ENCODE measurements at regions not wholly inside any gene's neighbourhood (a gene's known extent, or its start where the extent isn't known, plus 50 kb on each side); places are given as distances from the start of the nearest gene placed in this dataset.

DNA sequence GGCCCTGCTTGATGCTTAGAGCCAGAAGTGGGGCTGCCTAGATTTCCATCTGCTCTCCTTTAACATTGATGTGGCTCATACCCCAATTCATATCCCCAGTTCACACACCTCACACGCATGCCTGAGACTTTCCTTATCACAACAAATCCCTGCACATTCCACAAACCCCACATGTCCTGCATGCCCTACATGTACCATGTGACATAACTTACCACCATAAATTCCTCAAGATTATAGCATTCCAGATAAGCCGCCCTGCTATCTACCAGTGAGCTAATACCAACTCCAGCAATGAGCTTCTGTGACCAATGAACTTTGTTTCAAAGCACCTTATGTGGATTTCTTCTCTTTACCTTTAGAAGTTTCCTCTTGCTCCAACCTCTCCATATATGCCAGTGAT is 104.7 kb upstream of the RAB11FIP2 start:
- FAIRE-seq (no peak), DNase-seq (ENCODE audit: low read depth) (no peak)
- Histone ChIP-seq H3K79me2 (ENCODE audit: insufficient read depth, low read length) (no peaks in the 10 kb centered on the region), H3K4me1 (ENCODE audit: insufficient read depth, low read length) (no peaks in the 10 kb centered on the region), H3K4me2 (ENCODE audit: low read length) (no peak overlapping the region), H3K36me3 (ENCODE audit: insufficient read depth, low read length) (no peaks in the 10 kb centered on the region), H3K27me3 (ENCODE audit: insufficient read depth, low read length) (no peaks in the 10 kb centered on the region), H2AFZ (ENCODE audit: low read depth, low read length) (no peak overlapping the region), H3K9me3 (ENCODE audit: insufficient read depth, low read depth, low read length) (no peaks in the 10 kb centered on the region), H3K9ac (ENCODE audit: low read length) (no peak overlapping the region), H4K20me1 (ENCODE audit: insufficient read depth, low read length) (no peaks in the 10 kb centered on the region), H3K4me3 (ENCODE audit: insufficient read depth, low read depth, low read length) (no peak overlapping the region), H3K27ac (ENCODE audit: low read depth, low read length) (no peak overlapping the region)
- peaks cover 3% of the 10 kb centered on the region for H3K9me3 Mint-ChIP-seq (ENCODE audit: unreplicated experiment)
- TF ChIP-seq, protein P1, sequence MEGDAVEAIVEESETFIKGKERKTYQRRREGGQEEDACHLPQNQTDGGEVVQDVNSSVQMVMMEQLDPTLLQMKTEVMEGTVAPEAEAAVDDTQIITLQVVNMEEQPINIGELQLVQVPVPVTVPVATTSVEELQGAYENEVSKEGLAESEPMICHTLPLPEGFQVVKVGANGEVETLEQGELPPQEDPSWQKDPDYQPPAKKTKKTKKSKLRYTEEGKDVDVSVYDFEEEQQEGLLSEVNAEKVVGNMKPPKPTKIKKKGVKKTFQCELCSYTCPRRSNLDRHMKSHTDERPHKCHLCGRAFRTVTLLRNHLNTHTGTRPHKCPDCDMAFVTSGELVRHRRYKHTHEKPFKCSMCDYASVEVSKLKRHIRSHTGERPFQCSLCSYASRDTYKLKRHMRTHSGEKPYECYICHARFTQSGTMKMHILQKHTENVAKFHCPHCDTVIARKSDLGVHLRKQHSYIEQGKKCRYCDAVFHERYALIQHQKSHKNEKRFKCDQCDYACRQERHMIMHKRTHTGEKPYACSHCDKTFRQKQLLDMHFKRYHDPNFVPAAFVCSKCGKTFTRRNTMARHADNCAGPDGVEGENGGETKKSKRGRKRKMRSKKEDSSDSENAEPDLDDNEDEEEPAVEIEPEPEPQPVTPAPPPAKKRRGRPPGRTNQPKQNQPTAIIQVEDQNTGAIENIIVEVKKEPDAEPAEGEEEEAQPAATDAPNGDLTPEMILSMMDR (IDR thresholded peaks at IDR 0.05; ENCODE audit: insufficient read depth, low read depth, low read length): no peak
- TF ChIP-seq EZH2 (IDR thresholded peaks at IDR 0.05; ENCODE audit: insufficient read depth, low read length): no peak
- H3K4me3 Mint-ChIP-seq (ENCODE audit: unreplicated experiment): no peak overlapping the region
- H3K27ac Mint-ChIP-seq (ENCODE audit: unreplicated experiment): no peak overlapping the region
- H3K4me1 Mint-ChIP-seq (ENCODE audit: low read depth, unreplicated experiment): no peaks in the 10 kb centered on the region
- H3K36me3 Mint-ChIP-seq (ENCODE audit: low read depth, unreplicated experiment): no peaks in the 10 kb centered on the region
- no peaks in the 10 kb centered on the region for H3K27me3 Mint-ChIP-seq (ENCODE audit: low read depth, unreplicated experiment)

DNA sequence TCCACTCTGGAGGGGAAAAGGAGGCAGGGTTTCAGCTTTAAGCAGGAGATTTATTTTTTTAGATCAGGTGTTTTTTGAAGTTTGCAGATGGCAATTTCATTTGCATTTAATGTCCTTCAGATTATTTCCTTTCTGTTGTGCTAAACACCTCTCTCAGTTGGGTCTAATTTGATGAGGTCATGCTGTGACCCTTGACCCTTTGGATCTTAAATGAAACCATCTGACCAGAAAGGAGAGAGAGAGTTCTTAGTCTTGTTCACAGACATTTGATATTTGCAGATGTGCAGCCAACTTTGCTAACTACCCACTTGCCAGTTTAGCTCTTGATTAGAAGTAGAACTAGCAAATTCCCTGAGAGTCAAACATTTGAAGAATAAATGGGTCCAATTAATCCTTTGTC is 101.5 kb upstream of the RAB11FIP2 start:
- Mint-ChIP-seq H3K27me3 (ENCODE audit: low read depth, unreplicated experiment) (no peaks in the 10 kb centered on the region), H3K9me3 (ENCODE audit: unreplicated experiment) (no peaks in the 10 kb centered on the region), H3K36me3 (ENCODE audit: low read depth, unreplicated experiment) (no peaks in the 10 kb centered on the region), H3K4me1 (ENCODE audit: low read depth, unreplicated experiment) (no peaks in the 10 kb centered on the region), H3K4me3 (ENCODE audit: unreplicated experiment) (no peak overlapping the region), H3K27ac (ENCODE audit: unreplicated experiment) (no peak overlapping the region)
- no peak overlapping the region for H3K4me2 ChIP-seq (ENCODE audit: low read length)
- no peaks in the 10 kb centered on the region for H3K36me3 ChIP-seq (ENCODE audit: insufficient read depth, low read length)
- H3K27ac ChIP-seq (ENCODE audit: low read depth, low read length): no peak overlapping the region
- H4K20me1 ChIP-seq (ENCODE audit: insufficient read depth, low read length): no peaks in the 10 kb centered on the region
- H3K4me1 ChIP-seq (ENCODE audit: insufficient read depth, low read length): no peaks in the 10 kb centered on the region
- H3K79me2 ChIP-seq (ENCODE audit: insufficient read depth, low read length): no peaks in the 10 kb centered on the region
- no peaks in the 10 kb centered on the region for H3K9me3 ChIP-seq (ENCODE audit: insufficient read depth, low read depth, low read length)
- FAIRE-seq (no peak), DNase-seq (ENCODE audit: low read depth) (no peak)
- no peaks in the 10 kb centered on the region for H3K27me3 ChIP-seq (ENCODE audit: insufficient read depth, low read length)
- TF ChIP-seq, protein P1 (IDR thresholded peaks at IDR 0.05; ENCODE audit: insufficient read depth, low read depth, low read length): no peak
- TF ChIP-seq EZH2 (IDR thresholded peaks at IDR 0.05; ENCODE audit: insufficient read depth, low read length): no peak
- H2AFZ ChIP-seq (ENCODE audit: low read depth, low read length): no peak overlapping the region
- H3K9ac ChIP-seq (ENCODE audit: low read length): no peak overlapping the region
- no peak overlapping the region for H3K4me3 ChIP-seq (ENCODE audit: insufficient read depth, low read depth, low read length)

DNA sequence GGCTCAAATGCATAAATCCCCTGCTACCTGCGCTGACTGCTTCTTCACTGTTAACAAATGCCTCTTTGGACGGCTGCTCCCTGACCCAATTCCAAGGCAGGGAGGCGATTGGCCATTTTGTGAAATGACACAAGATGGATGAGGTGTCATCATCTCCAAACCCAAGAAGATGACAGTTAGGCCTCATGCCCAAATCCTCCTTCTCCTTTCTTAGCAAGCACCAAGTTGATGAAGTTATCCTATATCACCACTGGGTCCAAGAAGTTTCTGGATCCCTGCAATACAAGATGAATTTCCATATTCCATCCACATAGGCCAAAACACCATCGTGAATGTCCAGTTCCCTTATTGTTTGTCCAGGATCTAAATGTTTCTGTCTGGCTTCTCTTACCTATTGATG is 98.5 kb upstream of the RAB11FIP2 start:
- FAIRE-seq: no peak
- TF ChIP-seq, protein P1 (IDR thresholded peaks at IDR 0.05; ENCODE audit: insufficient read depth, low read depth, low read length): no peak
- TF ChIP-seq EZH2 (IDR thresholded peaks at IDR 0.05; ENCODE audit: insufficient read depth, low read length): no peak
- H3K4me1 Mint-ChIP-seq (ENCODE audit: low read depth, unreplicated experiment): no peaks in the 10 kb centered on the region

More for the DNA sequence above, 98.5 kb upstream of the RAB11FIP2 start:
- Mint-ChIP-seq H3K27ac (ENCODE audit: unreplicated experiment) (no peak overlapping the region), H3K27me3 (ENCODE audit: low read depth, unreplicated experiment) (no peaks in the 10 kb centered on the region), H3K4me3 (ENCODE audit: unreplicated experiment) (no peak overlapping the region), H3K9me3 (ENCODE audit: unreplicated experiment) (no peaks in the 10 kb centered on the region), H3K36me3 (ENCODE audit: low read depth, unreplicated experiment) (no peaks in the 10 kb centered on the region)
- Histone ChIP-seq H3K9ac (ENCODE audit: low read length) (no peak overlapping the region), H2AFZ (ENCODE audit: low read depth, low read length) (no peak overlapping the region), H3K27me3 (ENCODE audit: insufficient read depth, low read length) (no peaks in the 10 kb centered on the region), H3K4me3 (ENCODE audit: insufficient read depth, low read depth, low read length) (no peak overlapping the region), H3K4me2 (ENCODE audit: low read length) (no peak overlapping the region), H3K27ac (ENCODE audit: low read depth, low read length) (no peak overlapping the region), H3K79me2 (ENCODE audit: insufficient read depth, low read length) (no peaks in the 10 kb centered on the region), H3K4me1 (ENCODE audit: insufficient read depth, low read length) (no peaks in the 10 kb centered on the region), H3K9me3 (ENCODE audit: insufficient read depth, low read depth, low read length) (no peaks in the 10 kb centered on the region), H3K36me3 (ENCODE audit: insufficient read depth, low read length) (no peaks in the 10 kb centered on the region), H4K20me1 (ENCODE audit: insufficient read depth, low read length) (no peaks in the 10 kb centered on the region)
- DNase-seq (ENCODE audit: low read depth): no peak

All from astrocyte (in vitro differentiated cells and primary cell).